ENCODE measurements at regions not wholly inside any gene's neighbourhood (a gene's known extent, or its start where the extent isn't known, plus 50 kb on each side); places are given as distances from the start of the nearest gene placed in this dataset.

DNA sequence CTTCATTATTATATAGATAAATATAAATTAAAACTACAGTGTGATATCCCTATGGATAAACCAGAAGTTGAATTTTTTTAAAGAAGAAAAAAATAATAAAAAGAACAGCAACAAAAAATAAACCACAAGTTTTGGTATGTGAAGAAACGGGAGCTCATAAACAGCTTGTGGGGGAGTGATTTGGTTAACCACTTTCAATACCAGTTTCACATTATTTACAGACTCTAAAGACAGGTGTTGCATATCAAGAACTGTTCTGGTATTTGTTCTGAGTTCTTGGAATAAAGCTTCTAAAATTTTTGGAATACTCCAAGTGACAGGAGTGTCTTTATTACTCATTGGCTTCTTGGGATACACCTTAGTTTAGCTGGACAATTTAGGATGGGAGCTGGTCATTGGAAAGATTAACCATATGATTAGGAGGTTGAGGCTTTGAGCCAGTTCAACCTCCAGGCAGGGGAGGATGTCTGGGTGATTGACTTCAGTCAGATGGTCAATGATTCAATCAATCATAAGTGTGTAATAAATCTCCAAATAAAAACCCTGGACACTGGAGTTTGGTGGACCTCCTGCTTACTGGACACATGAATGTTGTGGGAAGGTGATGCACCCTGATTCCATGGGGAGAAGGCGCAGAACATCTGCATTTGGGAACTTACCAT is 2223.1 kb upstream of the C9orf72 start:
- no peak for DNase-seq

DNA sequence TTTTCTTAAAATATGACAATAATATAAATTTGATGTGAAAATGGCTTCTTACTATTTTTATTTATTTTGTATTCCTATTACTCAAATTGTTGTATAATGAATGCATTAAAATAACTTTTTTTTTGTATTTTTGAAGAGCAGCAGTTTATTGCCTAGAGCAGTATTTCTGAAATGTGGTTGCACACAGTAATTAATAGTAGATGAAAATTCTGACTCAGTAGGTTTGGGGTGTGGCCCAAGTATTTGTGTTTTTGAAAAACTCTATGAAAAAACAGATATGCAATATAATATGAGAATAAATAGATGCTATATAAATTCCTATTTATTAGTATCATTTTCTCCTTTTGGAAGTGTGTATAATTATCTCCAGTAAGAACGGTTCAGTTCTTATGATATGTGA is 2225.3 kb upstream of the C9orf72 start:
- no peak for DNase-seq

DNA sequence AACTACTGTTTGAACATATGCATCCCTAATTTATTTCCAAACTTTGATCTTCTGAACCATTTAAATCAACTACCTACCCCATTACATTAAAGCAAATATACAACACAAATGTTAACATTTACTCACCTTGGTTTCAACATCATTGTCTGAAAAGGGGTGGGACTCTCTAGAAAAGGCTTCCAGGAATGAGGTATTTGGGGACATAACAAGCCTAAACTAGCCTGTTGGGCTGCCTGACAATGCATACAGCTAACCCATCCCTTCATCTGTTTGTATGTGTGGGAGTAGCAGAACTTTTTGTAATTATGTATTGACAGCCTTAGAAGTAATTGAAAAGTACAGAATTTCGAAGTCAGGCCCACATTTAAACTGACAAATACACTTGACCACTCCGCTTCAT is 2225.9 kb upstream of the C9orf72 start:
- DNase-seq = no peak

DNA sequence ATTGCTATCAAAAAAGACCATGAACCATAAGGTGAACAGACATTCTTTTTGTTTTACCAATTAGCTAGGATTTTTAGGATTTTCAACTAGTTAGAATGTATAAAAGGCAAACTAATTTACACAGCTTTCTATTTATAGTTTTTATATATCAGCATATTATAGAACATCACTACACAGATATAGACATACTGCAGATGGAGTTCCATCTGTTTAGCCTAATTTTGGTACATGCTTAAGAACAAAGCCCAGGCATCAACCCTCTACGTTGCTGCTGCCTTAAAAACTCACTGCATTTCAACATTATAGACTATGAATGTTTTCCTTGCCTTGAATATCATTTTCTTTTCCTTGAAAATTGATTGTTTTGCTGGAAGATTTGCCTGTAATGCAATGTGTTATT is 2227.5 kb upstream of the C9orf72 start:
- no peak for DNase-seq

DNA sequence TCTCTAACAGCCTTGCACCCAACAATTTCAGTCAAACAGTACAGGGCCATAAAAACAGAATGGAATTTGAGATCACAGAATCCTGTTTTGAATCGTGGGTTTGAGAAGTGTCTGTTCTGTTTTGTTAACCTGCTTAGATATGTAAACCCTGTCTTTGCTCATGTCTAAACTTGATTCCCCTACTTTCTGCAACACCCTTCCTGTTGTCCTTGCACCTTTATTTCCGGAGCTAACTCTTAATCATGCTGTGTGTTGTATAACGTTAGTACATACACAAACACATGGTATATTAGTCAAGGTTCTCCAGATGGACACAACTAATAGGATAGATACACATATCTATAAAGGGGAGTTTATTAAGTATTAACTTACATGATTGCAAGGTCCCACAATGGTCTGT is 2229.2 kb upstream of the C9orf72 start:
- DNase-seq = no peak

DNA sequence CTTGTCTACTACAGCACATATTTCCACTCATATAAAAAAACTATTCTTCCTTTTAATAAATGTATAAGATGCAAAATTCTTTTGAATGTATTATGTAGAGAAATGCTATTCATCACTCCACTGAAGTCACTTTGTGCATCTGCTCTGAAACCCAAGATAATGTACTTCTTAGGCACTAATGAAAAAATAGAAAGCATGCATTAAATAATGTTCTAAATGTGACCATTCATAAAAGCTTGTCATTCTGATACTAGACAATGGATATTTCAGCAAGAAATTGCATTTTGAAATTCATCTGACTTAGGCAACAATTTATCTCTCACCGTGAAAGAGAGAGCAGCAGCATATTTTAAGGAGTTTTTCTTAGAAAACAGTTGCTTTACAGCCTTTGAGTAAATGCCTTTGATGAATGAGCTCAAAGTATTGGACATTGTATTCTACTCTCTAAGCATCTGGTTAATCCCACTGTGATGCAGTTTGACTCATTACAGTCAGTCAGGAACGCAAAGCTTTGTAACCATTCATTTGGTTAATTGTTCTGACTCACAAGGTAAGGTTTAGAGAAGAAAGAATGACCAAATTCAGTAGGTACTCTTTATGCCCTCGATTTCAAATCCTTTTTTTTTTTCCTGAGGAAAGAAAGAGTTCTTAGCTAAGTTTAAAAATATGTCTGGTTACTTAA is 2233.8 kb upstream of the C9orf72 start:
- DNase-seq = no peak

DNA sequence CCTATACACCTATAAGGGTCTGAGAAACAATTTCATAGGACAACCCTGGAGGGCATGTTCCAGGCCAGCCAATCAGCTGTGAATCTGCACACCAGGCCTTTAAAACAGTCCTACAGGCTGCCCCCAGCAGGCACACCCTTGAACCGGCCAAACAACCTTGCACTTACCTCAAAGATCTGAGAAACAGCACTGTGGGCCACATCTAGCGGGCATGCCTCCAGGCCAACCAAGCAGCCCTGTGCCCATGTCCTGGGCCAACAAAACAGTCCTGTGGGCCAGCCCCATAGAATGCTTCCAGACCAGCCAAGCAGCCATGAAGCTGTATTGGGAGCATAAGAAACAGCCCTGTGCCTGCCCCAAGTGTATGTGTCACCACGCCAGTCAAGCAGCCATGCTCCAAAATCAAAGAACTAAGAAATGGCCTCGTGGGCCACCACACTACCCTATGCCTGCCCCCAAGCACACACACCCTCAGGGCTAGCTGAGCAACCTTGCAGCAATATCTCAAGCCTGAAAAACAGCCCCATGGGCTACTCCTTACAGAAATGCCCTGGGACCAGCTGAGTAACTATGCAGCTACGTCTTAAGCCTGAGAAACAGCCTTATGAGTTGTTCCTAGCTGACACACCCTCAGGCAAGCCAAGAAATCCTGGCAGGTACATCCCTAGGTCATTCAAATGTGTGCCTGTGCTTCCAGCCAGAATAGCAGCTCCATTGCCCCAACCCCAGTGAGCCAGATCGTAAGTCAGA is 2243.8 kb upstream of the C9orf72 start:
- DNase-seq = no peak

DNA sequence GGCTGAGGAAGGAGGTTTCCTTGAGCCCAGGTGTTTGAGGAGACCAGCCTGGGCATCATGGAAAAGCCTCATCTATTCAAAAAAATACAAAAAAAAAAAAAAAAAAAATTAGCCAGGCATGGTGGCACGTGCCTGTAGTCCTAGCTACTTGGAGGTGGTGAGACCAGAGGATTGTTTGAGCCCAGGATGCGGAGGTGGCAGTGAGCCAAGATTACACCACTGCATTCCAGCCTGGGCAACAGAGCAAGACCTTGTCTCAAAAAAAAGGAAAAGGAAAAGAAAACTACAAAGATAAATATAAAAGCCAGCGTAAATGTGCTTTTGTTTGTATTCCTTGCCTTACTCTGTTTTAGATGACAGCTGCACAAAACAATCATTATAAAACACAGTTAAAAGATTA is 2249.2 kb upstream of the C9orf72 start:
- no peak for DNase-seq

DNA sequence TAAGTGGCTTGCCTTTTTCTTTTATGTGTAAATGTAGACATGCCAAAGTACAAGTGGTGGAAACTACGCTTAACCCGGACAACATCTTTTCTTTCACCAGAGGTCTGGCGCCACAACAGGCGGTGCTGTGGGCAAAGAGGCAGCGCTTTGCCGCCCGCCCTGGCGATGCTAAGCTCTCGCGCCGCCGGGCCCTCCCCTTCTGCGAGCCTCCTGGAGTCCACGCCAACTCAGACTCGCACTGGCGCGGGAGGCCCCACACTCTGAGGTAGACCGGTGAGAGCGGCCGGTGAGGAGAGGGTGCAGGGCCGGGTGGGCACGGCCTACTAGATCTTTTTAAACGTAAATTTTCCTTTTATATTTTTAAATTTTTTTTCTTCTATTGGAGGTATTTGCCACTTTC is 2253.1 kb upstream of the C9orf72 start:
- no peak for DNase-seq

DNA sequence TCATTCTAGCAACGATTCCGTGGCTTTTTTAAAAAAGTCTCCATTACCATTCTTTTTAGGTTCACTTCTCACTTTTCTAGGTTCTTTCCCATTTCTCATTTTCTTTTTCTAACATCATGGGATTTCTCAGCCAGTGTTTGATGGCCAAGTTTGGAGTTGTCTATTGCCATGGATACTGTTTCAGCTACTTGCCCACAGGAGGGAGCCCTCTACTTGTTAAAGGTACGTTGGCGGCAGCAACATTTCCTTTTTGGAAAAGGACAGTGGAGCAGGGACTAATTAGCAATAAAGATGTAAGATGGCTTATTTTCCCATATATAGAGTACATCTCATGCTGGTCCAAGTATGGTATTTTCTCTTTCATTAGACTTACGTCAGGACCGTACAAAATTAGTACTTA is 2257.5 kb upstream of the C9orf72 start:
- peak; percentile 43 for DNase-seq

DNA sequence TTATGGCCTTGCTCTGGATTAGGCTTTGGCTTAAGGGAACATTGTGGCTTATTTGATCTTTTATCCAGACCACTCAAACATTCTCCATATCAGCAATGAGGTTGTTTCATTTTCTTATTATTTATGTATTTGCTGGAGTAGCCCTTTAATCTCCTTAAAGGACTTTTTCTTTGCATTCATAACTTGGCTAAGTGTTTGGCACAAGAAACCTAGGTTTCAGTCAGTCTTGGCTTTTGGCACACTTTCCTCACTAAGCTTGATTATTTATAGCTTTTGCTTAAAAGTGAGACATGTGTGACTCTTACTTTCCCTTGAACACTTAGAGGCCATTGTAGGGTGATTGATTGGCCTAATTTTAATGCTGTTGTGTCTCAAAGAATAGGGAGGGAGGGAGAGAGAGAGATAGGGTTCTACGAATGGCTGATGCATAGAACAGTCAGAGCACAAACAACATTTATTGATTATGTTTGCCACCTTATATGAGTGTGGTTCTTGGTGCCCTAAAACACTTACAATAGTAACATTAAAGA is 2265.3 kb upstream of the C9orf72 start:
- no peak for DNase-seq

DNA sequence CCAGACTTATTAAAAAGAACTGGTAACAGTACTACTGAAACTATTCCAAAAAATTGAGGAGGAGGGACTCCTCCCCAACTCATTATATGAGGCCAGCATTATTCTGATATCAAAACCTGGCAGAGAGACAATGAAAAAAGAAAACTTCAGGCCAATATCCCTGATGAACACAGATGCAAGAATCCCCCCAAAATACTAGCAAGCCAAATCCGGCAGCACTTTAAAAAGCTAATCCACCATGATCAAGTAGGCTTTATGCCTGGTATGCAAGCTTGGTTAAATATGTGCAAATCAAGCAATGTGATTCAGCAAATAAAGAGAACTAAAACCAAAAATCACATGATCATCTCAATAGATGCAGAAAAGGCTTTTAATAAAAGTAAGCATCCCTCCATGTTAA is 2271.0 kb upstream of the C9orf72 start:
- DNase-seq = no peak

DNA sequence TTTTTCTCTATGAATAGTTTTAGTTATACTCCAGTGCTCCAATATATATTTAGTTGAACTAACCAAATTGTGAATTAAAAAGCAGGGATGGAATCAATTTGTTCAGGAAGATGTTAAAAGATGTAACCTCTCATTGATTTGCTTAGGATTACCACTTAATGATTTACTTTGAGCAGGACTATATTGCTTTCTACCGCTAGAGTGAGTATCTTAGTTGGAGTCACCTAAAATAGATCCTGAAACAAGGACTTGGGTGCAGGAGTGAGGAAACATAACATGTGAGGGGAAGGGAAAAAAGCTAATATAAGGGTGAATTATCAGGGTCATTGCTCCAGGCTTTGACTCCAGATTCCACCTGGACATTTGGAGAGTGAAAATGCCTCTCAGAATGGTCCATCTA is 2277.4 kb upstream of the C9orf72 start:
- DNase-seq = no peak

DNA sequence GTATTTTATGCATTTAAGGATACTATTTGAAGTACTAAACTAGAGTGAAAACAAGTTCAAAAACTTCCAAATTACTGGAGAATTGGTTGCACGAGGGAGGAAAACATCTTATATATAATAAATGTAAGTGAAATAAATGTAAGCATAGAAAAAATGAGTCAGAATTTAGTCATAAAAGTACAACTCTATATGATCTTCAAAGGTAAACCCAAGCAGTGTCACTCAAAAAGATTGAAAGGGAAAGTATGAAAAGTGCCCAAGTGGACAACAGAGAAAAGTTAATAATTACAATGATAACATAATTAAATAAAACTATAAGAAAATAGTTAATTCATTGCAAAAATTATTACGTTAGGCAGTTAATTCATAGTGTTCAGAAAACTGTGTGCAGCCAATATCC is 2288.5 kb upstream of the C9orf72 start:
- no peak for DNase-seq

DNA sequence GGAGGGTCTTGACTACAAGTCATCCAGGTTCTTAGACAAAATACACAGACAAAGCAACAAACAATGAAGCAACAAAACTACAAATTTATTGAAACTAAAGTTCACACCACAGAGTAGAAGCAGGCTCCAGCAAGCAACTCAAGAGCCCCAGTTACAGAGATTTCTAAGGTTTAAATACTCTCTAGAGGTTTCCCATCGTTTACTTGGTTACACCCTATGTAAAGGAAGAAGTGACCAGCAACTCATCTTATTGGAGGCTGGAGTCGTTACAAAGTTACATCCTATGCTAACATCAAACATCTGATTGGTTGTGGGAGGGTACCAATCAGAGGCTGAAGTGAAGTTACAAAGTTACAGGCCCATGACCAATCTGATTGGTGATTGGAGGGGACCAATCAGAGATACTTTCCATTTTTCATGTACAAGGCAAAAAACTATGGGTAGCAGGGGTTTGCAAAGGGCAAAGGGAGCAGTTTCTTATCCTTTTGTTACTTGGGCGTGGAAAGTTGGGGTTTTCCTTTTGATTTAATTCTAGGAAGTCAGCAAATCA is 2292.6 kb upstream of the C9orf72 start:
- no peak for DNase-seq

DNA sequence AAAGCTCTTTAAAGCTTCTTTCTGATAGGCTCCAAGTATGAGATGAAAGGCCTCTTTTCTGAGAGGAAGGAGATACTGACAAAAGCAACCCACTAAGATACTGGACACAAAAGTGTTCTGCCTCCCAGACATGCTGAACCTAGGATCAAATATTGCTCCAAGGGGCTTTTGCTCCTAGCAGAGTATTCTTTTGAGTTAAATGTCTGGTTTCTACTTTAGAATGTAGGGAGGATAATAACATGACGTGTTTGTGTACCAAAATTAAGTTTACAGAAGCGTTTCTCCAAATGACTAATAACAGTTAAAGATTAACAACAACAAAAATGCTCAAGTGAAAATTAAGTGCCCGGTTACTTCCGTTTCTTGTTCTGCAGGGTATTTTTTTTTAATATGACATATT is 2293.3 kb upstream of the C9orf72 start:
- DNase-seq = no peak

DNA sequence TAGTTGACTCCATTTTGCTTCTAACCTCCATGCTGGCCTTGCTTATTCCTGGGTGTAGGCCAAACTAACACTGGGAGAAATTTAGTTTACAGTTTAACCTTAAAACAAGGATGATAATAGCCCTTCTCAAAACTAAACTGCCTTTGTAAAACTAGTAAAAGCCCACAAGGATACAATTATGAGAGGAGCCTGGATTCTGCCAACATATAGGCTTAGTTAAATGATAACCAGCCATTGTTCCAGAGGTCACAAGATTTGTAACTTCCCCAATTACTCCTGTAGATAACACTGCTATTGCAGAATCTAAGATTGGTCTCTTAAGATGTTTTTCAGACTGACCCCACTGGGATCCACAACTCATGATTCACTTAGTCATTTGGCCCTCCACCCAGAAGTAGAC is 2300.3 kb upstream of the C9orf72 start:
- no peak for DNase-seq

DNA sequence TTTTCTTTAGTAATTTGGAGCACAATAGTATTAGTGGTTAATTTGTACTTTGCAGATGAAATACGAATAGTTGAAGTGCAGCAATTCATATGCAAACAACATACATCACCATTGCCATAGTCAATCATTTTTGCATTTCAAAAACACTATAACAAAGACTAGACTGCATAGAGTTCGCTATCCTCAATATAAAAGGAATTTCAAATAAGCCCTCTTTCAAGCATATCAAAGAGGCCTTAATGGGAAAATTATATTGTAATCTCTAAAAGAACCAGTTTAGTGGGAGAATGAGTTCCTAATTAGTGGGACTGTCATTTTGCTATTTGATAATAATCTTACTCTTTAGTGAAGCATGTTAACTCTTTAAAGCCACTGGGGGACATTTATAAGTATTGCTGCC is 2302.3 kb upstream of the C9orf72 start:
- no peak for DNase-seq

DNA sequence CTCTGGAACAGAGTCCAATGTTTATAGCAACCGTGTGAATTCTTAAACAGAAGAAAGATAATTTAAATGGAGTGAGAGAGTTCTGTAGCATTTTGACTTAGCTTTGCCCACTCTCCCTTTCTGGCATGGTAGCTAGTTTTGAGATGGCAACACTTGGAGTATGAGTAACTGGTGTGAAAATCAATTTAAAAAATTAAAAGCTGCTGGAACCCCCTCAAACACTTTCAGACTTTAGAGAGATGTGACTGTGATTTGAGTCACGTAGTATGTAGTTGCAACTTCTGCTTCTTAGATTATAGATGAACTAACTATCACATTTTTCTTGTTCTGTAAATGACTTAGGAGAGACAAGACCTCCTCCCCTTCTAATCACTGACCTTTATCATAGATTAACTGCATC is 2309.5 kb upstream of the C9orf72 start:
- no peak for DNase-seq

DNA sequence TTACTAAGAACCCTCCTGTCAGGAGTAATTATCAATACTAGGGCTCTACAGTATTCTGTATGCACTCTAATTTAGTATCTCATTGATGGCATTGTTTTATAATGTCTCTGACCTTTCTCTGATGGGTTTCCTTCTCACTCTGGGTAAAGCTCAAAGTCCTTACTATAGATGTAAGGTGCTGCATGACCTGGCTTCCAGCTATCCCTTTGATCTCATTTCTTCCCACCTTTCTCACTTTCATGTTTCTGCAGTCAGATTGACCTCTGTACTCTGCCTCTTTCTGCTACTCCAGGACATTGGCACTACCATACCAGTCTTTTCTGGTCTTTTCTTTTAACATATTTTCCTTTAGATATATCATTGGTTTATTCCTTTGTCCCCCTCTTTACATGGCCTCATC is 2332.8 kb upstream of the C9orf72 start:
- no peak for DNase-seq

DNA sequence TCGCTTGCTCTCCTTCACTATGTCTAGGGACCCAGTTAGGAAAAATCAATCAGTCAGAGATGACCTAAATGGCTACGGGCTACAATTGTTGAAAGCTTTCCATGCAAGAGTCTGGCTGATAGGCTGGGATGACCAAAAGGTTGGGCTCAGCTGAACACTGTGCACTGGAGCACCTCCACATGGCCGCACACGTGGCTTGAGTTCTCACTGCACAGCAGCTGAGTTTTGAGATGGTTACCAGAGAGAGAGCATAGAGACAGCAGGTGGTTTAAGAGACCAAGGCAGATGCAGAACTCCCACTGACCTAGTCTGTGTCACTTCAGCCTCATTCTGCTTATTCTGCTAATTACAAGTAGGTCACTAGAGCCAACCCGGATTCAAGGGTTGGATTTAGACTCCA is 2354.8 kb upstream of the C9orf72 start:
- no peak for DNase-seq

DNA sequence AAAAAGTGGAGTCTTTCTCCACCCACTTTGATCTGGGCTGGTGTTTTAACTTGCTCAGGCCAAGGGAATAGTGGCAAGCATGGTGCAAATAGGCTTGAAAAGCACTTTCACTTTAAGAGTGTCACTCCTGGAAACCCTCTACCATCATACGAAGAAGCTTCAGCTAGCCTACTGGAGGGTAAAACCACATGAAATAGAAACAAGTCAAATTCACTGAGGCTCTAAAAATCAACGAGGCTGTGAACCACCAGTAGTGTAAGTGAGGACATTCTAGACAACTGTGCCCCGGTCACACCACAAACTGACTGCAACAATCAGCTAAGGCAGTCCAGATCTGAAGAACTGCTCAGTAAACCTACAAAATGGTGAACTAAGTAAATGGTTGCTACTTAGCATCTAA is 2366.3 kb upstream of the C9orf72 start:
- no peak for DNase-seq

DNA sequence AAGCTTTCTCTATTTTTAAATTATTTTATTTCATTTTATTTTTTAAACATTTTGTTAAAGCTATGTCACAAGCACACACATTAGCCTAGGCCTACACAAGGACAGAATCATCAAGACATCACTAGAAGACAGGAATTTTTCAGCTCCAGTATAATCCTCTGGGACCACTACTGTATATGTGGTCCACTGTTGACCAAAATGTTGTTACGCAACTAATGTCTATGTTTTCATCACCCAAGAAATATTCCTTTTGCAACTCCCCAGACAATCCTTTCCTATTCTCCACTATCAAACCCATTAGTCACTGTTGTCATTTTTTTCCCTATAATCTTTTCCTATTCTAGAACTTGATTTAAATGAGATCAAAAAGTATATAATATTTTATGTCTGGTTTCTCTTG is 2371.7 kb upstream of the C9orf72 start:
- DNase-seq = no peak

DNA sequence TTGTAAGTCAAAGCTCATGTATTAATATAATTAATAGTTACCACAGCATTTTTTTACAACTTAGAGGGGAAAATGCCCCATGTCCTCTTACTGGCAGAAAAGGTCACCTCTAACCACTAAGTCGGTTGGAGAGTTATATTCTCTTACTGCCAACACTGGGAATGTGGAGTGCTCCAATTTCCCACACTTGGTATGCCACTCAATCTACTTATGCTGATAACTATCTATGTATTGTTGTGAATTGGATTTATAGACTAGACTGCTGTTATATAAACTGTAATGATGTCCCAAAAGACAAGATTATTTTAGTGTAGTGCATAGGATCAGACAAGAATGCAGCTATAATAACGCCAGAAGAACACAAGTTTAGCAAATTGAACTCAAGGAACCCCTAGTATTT is 2385.2 kb upstream of the C9orf72 start:
- no peak for DNase-seq

Data from COR-L47 (cell line).